HUES64 (cell line): ENCODE measurements at regions not wholly inside any gene's neighbourhood (a gene's known extent, or its start where the extent isn't known, plus 50 kb on each side); places are given as distances from the start of the nearest gene placed in this dataset.

ENCODE experiments used
- H3K27ac ChIP-seq: 2 replicates; pipeline ENCODE4 v1.7.0; 2013; ENCODE audit warnings: low read depth, low read length, inconsistent platforms
- H3K27me3 ChIP-seq: 2 replicates; pipeline ENCODE4 v1.6.1; 2013; ENCODE audit warnings: mild to moderate bottlenecking, low read length; ENCODE audit not compliant: insufficient read depth
- H3K36me3 ChIP-seq: 2 replicates; pipeline ENCODE4 v1.6.1; 2013; ENCODE audit warnings: mild to moderate bottlenecking, low read length; ENCODE audit not compliant: insufficient read depth
- H3K4me1 ChIP-seq: 2 replicates; pipeline ENCODE4 v1.6.1; 2013; ENCODE audit warnings: mild to moderate bottlenecking, low read length, moderate library complexity; ENCODE audit not compliant: insufficient read depth
- H3K4me3 ChIP-seq: 2 replicates; pipeline ENCODE4 v1.5.1; 2013; ENCODE audit warnings: mild to moderate bottlenecking, low read length, moderate library complexity
- H3K9ac ChIP-seq: 2 replicates; pipeline ENCODE4 v1.6.1; 2013; ENCODE audit warnings: mild to moderate bottlenecking, low read depth, low read length
- H3K9me3 ChIP-seq: 2 replicates; pipeline ENCODE4 v1.6.1; 2013; ENCODE audit warnings: low read depth, low read length; ENCODE audit not compliant: insufficient read depth
- WGBS: fragments of 150-250, 120-280 bp; methylation state at CpG from one replicate; pipeline ENCODE4 v1.1.7; 2013; ENCODE audit warnings: missing lambda C conversion rate; 5-methylcytosine and 5-hydroxymethylcytosine counted together

GRCh38 chr17:62882284-62882683 is 74.2 kb upstream of the MARCHF10 start:
- Histone ChIP-seq H3K9me3 (no peaks in the 10 kb centered on the region), H3K27ac (no peak overlapping the region), H3K36me3 (no peaks in the 10 kb centered on the region), H3K9ac (no peak overlapping the region), H3K27me3 (no peaks in the 10 kb centered on the region), H3K4me1 (no peaks in the 10 kb centered on the region), H3K4me3 (no peak overlapping the region)
- WGBS: 88% methylated on average over 7 of the region's 7 CpGs

DNA sequence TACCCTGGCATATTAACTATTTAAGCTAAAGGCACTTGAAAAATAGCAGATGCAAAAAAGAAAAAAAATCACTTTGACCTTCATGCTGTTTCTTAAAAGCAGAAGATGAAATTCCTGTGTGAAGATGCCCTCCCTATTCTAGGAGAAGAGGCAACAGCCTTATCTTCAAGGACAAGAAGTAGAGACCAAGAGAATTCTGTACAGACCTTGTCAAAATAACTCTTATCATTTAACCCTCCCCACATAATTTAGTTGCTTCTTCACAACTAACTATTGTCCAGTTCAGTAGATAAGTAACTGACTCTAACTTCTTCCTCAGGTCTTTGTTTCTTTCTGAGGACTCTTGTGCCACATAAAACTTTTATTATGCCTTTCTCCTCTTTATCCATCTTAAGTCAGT is 72.0 kb upstream of the MARCHF10 start:
- Histone ChIP-seq H3K27ac (no peak overlapping the region), H3K4me1 (no peaks in the 10 kb centered on the region), H3K9ac (no peak overlapping the region), H3K9me3 (no peaks in the 10 kb centered on the region), H3K36me3 (no peaks in the 10 kb centered on the region), H3K27me3 (no peaks in the 10 kb centered on the region), H3K4me3 (no peak overlapping the region)

- Histone ChIP-seq H3K9me3 (no peaks in the 10 kb centered on the region), H3K4me1 (no peaks in the 10 kb centered on the region), H3K9ac (no peak overlapping the region), H3K27ac (no peak overlapping the region), H3K27me3 (no peaks in the 10 kb centered on the region), H3K4me3 (no peak overlapping the region), H3K36me3 (no peaks in the 10 kb centered on the region)
- 98% methylated on average over 2 of the region's 2 CpGs for WGBS
These were observed 68.7 kb upstream of the MARCHF10 start for GRCh38 chr17:62876673-62877405.

- 94% methylated on average over 2 of the region's 2 CpGs for WGBS
- H3K27ac ChIP-seq: no peak overlapping the region
- H3K9ac ChIP-seq: no peak overlapping the region
- no peaks in the 10 kb centered on the region for H3K27me3 ChIP-seq
- no peaks in the 10 kb centered on the region for H3K36me3 ChIP-seq
- H3K4me1 ChIP-seq: no peaks in the 10 kb centered on the region
- no peak overlapping the region for H3K4me3 ChIP-seq
- no peaks in the 10 kb centered on the region for H3K9me3 ChIP-seq
These were observed 67.9 kb upstream of the MARCHF10 start for GRCh38 chr17:62876063-62876462.

- no peak overlapping the region for H3K4me3 ChIP-seq
- no peaks in the 10 kb centered on the region for H3K36me3 ChIP-seq
- H3K27me3 ChIP-seq: no peaks in the 10 kb centered on the region
- WGBS: 81% methylated on average over 4 of the region's 4 CpGs
- no peak overlapping the region for H3K27ac ChIP-seq
- peaks cover 7% of the 10 kb centered on the region for H3K4me1 ChIP-seq
- H3K9ac ChIP-seq: no peak overlapping the region
- H3K9me3 ChIP-seq: no peaks in the 10 kb centered on the region
These were observed 67.2 kb upstream of the MARCHF10 start for GRCh38 chr17:62875296-62875695.

- no peak overlapping the region for H3K4me3 ChIP-seq
- H3K9me3 ChIP-seq: no peaks in the 10 kb centered on the region
- H3K9ac ChIP-seq: no peak overlapping the region
- H3K27ac ChIP-seq: no peak overlapping the region
- H3K36me3 ChIP-seq: no peaks in the 10 kb centered on the region
- peaks cover 16% of the 10 kb centered on the region for H3K4me1 ChIP-seq
- no peaks in the 10 kb centered on the region for H3K27me3 ChIP-seq
- WGBS: 91% methylated on average over 5 of the region's 5 CpGs
These were observed 63.2 kb upstream of the MARCHF10 start for GRCh38 chr17:62871291-62871690.

GRCh38 chr17:62870552-62870971 is 62.4 kb upstream of the MARCHF10 start:
- Histone ChIP-seq H3K36me3 (no peaks in the 10 kb centered on the region), H3K9me3 (no peaks in the 10 kb centered on the region), H3K27me3 (no peaks in the 10 kb centered on the region), H3K27ac (peak overlapping the region; percentile 45; the same call in 1 of the 2 replicates), H3K4me1 (peaks cover 16% of the 10 kb centered on the region), H3K4me3 (0 out of 2 replicates have a peak overlapping the region, but pooled peaks have one; percentile 1), H3K9ac (peak overlapping the region; percentile 7; the same call in 1 of the 2 replicates)
- 40% methylated on average over 6 of the region's 8 CpGs for WGBS

- H3K9ac ChIP-seq: peak overlapping the region; percentile 39; the same call in 1 of the 2 replicates
- H3K9me3 ChIP-seq: no peaks in the 10 kb centered on the region
- WGBS: 75% methylated on average over 4 of the region's 5 CpGs
- H3K4me1 ChIP-seq: peaks cover 16% of the 10 kb centered on the region
- H3K36me3 ChIP-seq: no peaks in the 10 kb centered on the region
- H3K4me3 ChIP-seq: no peak overlapping the region
- H3K27ac ChIP-seq: peak overlapping the region; percentile 64
- H3K27me3 ChIP-seq: no peaks in the 10 kb centered on the region
These were observed 62.0 kb upstream of the MARCHF10 start for GRCh38 chr17:62870030-62870541.

- H3K4me1 ChIP-seq: peaks cover 16% of the 10 kb centered on the region
- 93% methylated on average over 2 of the region's 2 CpGs for WGBS
- no peaks in the 10 kb centered on the region for H3K27me3 ChIP-seq
- H3K36me3 ChIP-seq: no peaks in the 10 kb centered on the region
- H3K27ac ChIP-seq: no peak overlapping the region
- no peaks in the 10 kb centered on the region for H3K9me3 ChIP-seq
- H3K9ac ChIP-seq: no peak overlapping the region
- no peak overlapping the region for H3K4me3 ChIP-seq
These were observed 60.6 kb upstream of the MARCHF10 start for GRCh38 chr17:62868723-62869122.

DNA sequence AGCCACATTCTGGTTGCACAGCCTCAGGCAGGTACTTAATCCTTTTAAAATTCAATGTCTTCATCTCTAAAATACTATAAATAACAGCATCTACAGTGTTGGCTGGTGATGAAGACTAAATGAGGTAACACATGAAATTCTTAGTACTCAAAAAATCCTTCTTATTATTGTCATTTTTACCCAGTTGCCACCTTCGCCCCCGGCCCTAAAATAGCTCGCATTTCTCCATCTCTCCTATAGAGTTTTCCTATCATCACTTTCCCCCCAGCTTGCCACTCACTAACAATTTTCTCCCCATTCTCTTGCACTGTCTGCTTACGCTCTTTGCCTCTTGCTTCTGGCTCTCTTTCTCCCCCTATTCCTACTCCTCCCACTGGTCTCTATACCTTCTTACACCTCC is 59.9 kb upstream of the MARCHF10 start:
- Histone ChIP-seq H3K27ac (no peak overlapping the region), H3K9ac (no peak overlapping the region), H3K4me1 (peaks cover 16% of the 10 kb centered on the region), H3K36me3 (no peaks in the 10 kb centered on the region), H3K9me3 (no peaks in the 10 kb centered on the region), H3K4me3 (no peak overlapping the region), H3K27me3 (no peaks in the 10 kb centered on the region)
- WGBS: 92% methylated on average over 4 of the region's 4 CpGs

DNA sequence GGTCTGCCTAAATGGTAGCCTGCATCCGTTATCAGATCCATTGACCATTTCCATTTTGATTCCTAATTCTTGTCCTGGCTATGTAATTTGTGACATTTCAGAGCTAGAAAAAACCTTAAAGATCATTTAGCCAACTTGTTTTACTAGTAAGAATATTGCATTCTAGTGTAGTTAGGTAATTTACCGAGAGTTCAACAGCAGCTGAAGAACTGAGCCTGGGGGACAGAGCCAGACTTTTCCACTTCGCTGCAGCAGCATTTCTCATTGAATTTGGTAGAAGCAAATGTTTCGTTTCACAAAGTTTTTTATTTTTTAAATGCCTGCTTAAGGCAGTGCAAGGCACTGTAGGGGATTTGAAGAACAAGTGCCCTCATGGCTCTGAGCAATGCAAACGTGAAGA is 59.2 kb upstream of the MARCHF10 start:
- no peak overlapping the region for H3K9ac ChIP-seq
- H3K27ac ChIP-seq: no peak overlapping the region
- no peak overlapping the region for H3K4me3 ChIP-seq
- no peaks in the 10 kb centered on the region for H3K9me3 ChIP-seq
- H3K36me3 ChIP-seq: no peaks in the 10 kb centered on the region
- peaks cover 16% of the 10 kb centered on the region for H3K4me1 ChIP-seq
- 90% methylated on average over 5 of the region's 5 CpGs for WGBS
- H3K27me3 ChIP-seq: no peaks in the 10 kb centered on the region
